ENCODE measurements at regions not wholly inside any gene's neighbourhood (a gene's known extent, or its start where the extent isn't known, plus 50 kb on each side); places are given as distances from the start of the nearest gene placed in this dataset.

DNA sequence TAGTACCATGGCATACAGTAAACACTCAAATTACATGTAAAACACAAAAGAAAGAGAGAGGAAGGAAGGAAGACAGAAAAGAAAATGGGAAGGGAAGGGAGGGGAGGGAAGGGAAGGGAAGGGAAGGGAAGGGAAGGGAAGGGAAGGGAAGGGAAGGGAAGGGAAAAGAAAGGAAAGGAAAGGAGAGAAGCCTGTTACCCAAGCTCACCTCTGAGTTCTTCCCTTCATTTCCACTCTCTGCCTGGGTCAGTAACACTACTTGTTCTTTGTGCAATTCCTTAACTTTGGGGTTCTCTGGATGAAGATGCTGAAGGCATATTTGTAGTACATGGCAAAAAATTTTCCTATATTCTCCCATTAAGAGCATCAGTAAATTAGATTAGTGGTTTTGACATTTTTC is 241.0 kb downstream of the RAB28 start:
- ATAC-seq (ENCODE audit: poor library complexity) (no peak), DNase-seq (no peak)
- no peaks in the 10 kb centered on the region for H3K4me1 Mint-ChIP-seq (ENCODE audit: low read depth)
- Histone ChIP-seq H3K27me3 (ENCODE audit: control insufficient read depth in 1 of 2, insufficient read depth in 2 of 2, low read length in 2 of 2) (no peaks in the 10 kb centered on the region), H3K4me1 (ENCODE audit: insufficient read depth, low read length) (no peaks in the 10 kb centered on the region), H3K36me3 (ENCODE audit: insufficient read depth, low read length) (no peaks in the 10 kb centered on the region), H3K9me3 (ENCODE audit: control insufficient read depth in 1 of 2, insufficient read depth in 1 of 2, low read length in 2 of 2) (peaks cover 7 to 11% of the 10 kb centered on the region in 2 experiments), H3K4me3 (ENCODE audit: low read length) (no peak overlapping the region), H3K27ac (ENCODE audit: low read depth in 1 of 2, low read length in 2 of 2) (no peak overlapping the region)
- no peaks in the 10 kb centered on the region for H3K27me3 Mint-ChIP-seq
- ChIA-PET CTCF (no interaction called here), POLR2A (interaction anchor here (0.7 kb wide), 1 partner anchor 239 kb away, joined by 3 read pairs; no protein-coding TSS in a partner anchor)
- H3K9me3 Mint-ChIP-seq: peaks cover 10% of the 10 kb centered on the region
- intact Hi-C loops (cut with DNase I, micrococcal nuclease): no loop called here
- TF ChIP-seq, protein P1, sequence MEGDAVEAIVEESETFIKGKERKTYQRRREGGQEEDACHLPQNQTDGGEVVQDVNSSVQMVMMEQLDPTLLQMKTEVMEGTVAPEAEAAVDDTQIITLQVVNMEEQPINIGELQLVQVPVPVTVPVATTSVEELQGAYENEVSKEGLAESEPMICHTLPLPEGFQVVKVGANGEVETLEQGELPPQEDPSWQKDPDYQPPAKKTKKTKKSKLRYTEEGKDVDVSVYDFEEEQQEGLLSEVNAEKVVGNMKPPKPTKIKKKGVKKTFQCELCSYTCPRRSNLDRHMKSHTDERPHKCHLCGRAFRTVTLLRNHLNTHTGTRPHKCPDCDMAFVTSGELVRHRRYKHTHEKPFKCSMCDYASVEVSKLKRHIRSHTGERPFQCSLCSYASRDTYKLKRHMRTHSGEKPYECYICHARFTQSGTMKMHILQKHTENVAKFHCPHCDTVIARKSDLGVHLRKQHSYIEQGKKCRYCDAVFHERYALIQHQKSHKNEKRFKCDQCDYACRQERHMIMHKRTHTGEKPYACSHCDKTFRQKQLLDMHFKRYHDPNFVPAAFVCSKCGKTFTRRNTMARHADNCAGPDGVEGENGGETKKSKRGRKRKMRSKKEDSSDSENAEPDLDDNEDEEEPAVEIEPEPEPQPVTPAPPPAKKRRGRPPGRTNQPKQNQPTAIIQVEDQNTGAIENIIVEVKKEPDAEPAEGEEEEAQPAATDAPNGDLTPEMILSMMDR (IDR thresholded peaks at IDR 0.05): no peak
- H3K4me3 Mint-ChIP-seq: no peak overlapping the region
- H3K36me3 Mint-ChIP-seq (ENCODE audit: low read depth): peaks cover 10% of the 10 kb centered on the region
- no peak overlapping the region for H3K27ac Mint-ChIP-seq

DNA sequence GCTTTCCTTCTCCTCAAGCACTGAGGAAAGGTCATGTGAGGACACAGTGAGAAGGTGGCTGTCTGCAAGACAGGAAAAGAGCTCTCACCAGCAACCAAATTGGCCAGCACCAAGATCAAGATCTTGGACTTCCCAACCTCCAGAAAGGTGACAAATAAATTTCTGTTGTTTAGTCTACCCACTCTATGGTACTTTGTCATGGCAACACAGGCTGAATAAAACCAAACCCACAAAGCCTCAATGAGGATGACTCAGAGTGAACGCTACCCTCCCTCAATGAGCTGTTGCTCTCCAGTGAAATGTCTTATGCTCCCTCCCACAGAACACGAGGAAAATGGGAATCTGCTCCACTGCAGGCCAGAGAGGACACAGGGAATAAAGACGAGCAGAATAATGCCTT is 244.1 kb downstream of the RAB28 start:
- ATAC-seq (ENCODE audit: poor library complexity) (no peak), DNase-seq (no peak)
- Mint-ChIP-seq H3K4me3 (no peak overlapping the region), H3K9me3 (peaks cover 2% of the 10 kb centered on the region), H3K27ac (no peak overlapping the region), H3K4me1 (ENCODE audit: low read depth) (no peaks in the 10 kb centered on the region), H3K36me3 (ENCODE audit: low read depth) (peaks cover 5% of the 10 kb centered on the region), H3K27me3 (no peaks in the 10 kb centered on the region)
- no peak overlapping the region for H3K27ac ChIP-seq (ENCODE audit: low read depth in 1 of 2, low read length in 2 of 2)
- no peaks in the 10 kb centered on the region for H3K9me3 ChIP-seq (ENCODE audit: control insufficient read depth in 1 of 2, insufficient read depth in 1 of 2, low read length in 2 of 2)
- H3K4me1 ChIP-seq (ENCODE audit: insufficient read depth, low read length): no peaks in the 10 kb centered on the region
- ChIA-PET CTCF (no interaction called here), POLR2A (no interaction called here)
- TF ChIP-seq, protein P1 (IDR thresholded peaks at IDR 0.05): no peak
- intact Hi-C loops (cut with DNase I, micrococcal nuclease): no loop called here
- H3K27me3 ChIP-seq (ENCODE audit: control insufficient read depth in 1 of 2, insufficient read depth in 2 of 2, low read length in 2 of 2): no peaks in the 10 kb centered on the region
- H3K36me3 ChIP-seq (ENCODE audit: insufficient read depth, low read length): no peaks in the 10 kb centered on the region
- H3K4me3 ChIP-seq (ENCODE audit: low read length): no peak overlapping the region

DNA sequence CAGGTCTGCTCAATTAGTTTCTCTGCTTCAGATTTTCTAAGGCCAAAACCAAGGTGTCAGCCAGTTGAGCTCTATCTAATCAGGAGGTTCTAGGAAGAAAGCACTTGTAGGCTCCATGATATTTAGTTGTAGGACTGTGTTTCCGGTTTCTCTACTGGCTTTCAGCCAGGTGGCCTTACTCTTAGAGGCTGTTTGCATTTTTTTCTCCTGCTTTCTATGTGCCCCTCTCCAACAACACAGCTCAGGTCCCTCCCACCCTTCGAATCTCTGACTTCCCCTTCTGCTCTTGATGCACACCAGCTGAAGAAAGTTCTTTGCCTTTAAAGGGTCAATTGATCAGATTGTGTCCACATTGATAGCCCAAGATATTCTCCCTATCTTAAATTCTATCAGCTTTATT is 245.2 kb downstream of the RAB28 start:
- no peaks in the 10 kb centered on the region for H3K36me3 ChIP-seq (ENCODE audit: insufficient read depth, low read length)
- Mint-ChIP-seq H3K36me3 (ENCODE audit: low read depth) (no peaks in the 10 kb centered on the region), H3K27me3 (no peaks in the 10 kb centered on the region), H3K9me3 (peaks cover 6% of the 10 kb centered on the region), H3K27ac (no peak overlapping the region), H3K4me3 (no peak overlapping the region), H3K4me1 (ENCODE audit: low read depth) (no peaks in the 10 kb centered on the region)
- DNase-seq (no peak), ATAC-seq (ENCODE audit: poor library complexity) (no peak)
- H3K27me3 ChIP-seq (ENCODE audit: control insufficient read depth in 1 of 2, insufficient read depth in 2 of 2, low read length in 2 of 2): no peaks in the 10 kb centered on the region
- no peaks in the 10 kb centered on the region for H3K9me3 ChIP-seq (ENCODE audit: control insufficient read depth in 1 of 2, insufficient read depth in 1 of 2, low read length in 2 of 2)
- no peaks in the 10 kb centered on the region for H3K4me1 ChIP-seq (ENCODE audit: insufficient read depth, low read length)
- POLR2A ChIA-PET: no interaction called here
- H3K27ac ChIP-seq (ENCODE audit: low read depth in 1 of 2, low read length in 2 of 2): no peak overlapping the region
- H3K4me3 ChIP-seq (ENCODE audit: low read length): no peak overlapping the region
- CTCF ChIA-PET: no interaction called here
- intact Hi-C loops (cut with DNase I, micrococcal nuclease): no loop called here
- TF ChIP-seq, protein P1 (IDR thresholded peaks at IDR 0.05): no peak
